Lower lobe of right lung (tissue), 2 donors: ENCODE measurements at regions not wholly inside any gene's neighbourhood (a gene's known extent, or its start where the extent isn't known, plus 50 kb on each side); places are given as distances from the start of the nearest gene placed in this dataset.

Source experiments
- ATAC-seq, 2 donors: fragments of 200-7000 bp; cut with Tn5 transposase; one replicate each; pipeline ENCODE4 v1.9.1; 2020 to 2022; ENCODE audit warnings: mild to moderate bottlenecking in 2 of 2, moderate library complexity in 2 of 2
- DNase-seq: peaks from one replicate; pipeline ENCODE4 v3.0.0-alpha.2; 2020
- H3K27ac ChIP-seq: fragments of 200-600 bp; one replicate; pipeline ENCODE4 v1.8.0; 2022
- H3K27me3 ChIP-seq: fragments of 200-600 bp; one replicate; pipeline ENCODE4 v1.8.0; 2022; ENCODE audit warnings: low read depth
- H3K36me3 ChIP-seq: fragments of 200-600 bp; one replicate; pipeline ENCODE4 v1.8.0; 2022; ENCODE audit warnings: mild to moderate bottlenecking
- H3K4me1 ChIP-seq: fragments of 200-600 bp; one replicate; pipeline ENCODE4 v1.8.0; 2022
- H3K4me3 ChIP-seq: fragments of 200-600 bp; one replicate; pipeline ENCODE4 v1.8.0; 2022; ENCODE audit warnings: mild to moderate bottlenecking
- H3K9me3 ChIP-seq: fragments of 200-600 bp; one replicate; pipeline ENCODE4 v1.8.0; 2022
- CTCF ChIP-seq: fragments of 200-600 bp; IDR thresholded peaks from one replicate; pipeline ENCODE4 v1.8.0; 2022; ENCODE audit warnings: antibody characterized with exemption, mild to moderate bottlenecking
- intact Hi-C: fragments of 100-400 bp; cut with DNase I; formaldehyde crosslinking; loops from one replicate; pipeline ENCODE4 v1.11.0; 2022
- donor health status: DM: no; HTN: yes; CAD: no; lungs with severe emphysema.

DNA sequence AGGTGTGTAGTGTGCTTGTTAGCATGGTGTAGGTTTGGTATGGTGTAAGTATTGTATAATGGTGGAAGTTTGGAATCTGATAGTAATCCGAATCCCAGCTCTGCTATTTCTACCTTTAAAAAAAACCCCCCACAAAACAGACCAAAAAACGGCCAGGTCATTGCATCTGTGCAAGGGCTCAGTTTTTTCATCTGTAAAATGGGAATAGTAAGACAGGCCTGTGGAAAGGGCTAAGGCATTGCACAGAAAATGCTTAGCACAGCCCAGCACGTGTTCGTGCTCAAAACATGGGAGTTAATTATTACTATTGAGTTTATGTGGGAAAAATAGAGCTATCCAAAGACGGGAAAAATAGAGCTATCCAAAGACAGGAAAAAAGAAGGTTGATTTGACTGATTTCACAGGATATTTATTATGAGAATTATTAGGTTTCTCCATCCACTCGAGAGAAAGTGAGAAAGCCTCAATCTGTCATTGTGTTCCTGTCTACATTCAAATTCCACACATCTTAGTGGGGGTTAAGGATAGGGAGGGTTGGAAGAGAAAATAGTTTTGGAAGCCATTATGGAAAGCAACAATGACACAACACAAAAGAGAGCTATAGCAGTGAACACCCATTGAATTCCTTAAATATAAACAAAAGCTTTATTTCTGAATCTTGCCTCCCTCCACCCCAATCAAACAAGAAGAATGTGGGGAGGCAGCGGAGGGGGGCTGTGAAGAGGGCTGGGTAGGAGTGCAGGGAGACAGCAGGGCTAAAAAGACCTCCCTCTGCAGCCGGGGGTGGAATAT lies 126.8 kb upstream of the MAX start:
- TF ChIP-seq CTCF, result no peak
- peaks cover 54% of the 10 kb centered on the region for H3K4me1 ChIP-seq
- intact Hi-C loops, result no loop called here
- peak overlapping the region; percentile 52 for H3K4me3 ChIP-seq
- no peak for DNase-seq
- peak overlapping the region; percentile 90 for H3K27ac ChIP-seq
- H3K36me3 ChIP-seq, result no peaks in the 10 kb centered on the region
- ATAC-seq, result no peak
- H3K27me3 ChIP-seq, result no peaks in the 10 kb centered on the region
- H3K9me3 ChIP-seq, result no peaks in the 10 kb centered on the region

DNA sequence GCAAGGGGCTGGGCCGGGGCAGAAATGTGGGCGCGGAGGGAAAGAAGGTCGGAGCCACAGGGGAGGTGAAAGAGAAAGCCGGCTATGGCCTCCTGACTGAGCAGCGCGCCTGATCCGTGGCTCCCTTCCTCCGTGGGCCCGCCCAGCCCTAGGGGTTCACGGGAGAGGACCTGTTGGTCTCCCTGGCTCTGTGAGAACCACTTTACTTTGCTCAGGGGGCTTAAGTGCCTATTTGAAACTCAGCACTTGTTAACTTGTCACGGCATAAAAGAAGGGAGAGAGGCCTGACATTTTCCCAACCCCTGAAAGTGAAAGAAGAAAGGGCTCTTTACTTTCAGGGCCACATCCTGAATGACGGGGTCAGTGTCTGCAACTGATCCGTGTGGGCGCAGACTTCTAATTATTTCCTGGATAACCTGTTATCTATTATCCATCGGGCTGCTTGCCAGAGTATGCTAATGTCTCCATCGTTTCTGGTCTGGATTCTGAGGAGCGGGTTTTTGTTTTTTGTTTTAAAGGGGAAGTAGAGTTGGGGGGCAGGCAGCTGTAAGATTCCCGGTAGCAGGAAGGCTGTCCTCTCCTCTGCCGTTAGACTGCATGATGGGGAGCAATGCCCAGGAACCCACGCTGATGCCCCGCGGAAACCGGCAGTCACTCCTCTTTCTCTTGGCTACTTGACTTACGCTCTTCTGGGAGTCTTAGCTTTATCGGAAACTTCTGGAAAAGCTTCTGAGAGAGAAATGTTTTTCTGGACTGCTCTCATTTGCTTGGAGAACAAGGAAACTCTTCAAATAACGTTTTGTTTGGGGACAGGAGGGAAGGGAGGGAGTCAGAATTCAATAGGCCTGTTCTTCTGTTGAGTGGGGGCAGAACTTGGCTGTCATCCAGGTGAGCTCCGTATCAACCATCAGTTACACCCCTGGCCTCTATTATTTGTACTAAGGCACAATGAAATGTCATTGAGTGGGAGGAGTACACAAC lies 127.7 kb upstream of the MAX start:
- peak overlapping the region; percentile 90 for H3K27ac ChIP-seq
- peaks cover 47% of the 10 kb centered on the region for H3K4me1 ChIP-seq
- no peaks in the 10 kb centered on the region for H3K9me3 ChIP-seq
- DNase-seq, result peak; percentile 78
- H3K36me3 ChIP-seq, result no peaks in the 10 kb centered on the region
- H3K4me3 ChIP-seq, result peak overlapping the region; percentile 52
- no peaks in the 10 kb centered on the region for H3K27me3 ChIP-seq
- intact Hi-C loops, result no loop called here
- ATAC-seq, result peak; percentile 84 to 87
- no peak for TF ChIP-seq CTCF

GRCh38 chr14:65231286-65231980 lies 129.1 kb upstream of the MAX start:
- H3K27ac ChIP-seq, result peak overlapping the region; percentile 67
- no peaks in the 10 kb centered on the region for H3K27me3 ChIP-seq
- TF ChIP-seq CTCF, result no peak
- H3K36me3 ChIP-seq, result no peaks in the 10 kb centered on the region
- no peaks in the 10 kb centered on the region for H3K9me3 ChIP-seq
- H3K4me3 ChIP-seq, result no peak overlapping the region
- H3K4me1 ChIP-seq, result peaks cover 42% of the 10 kb centered on the region
- DNase-seq, result no peak
- peak in 1 of 2 donors; percentile 9 for ATAC-seq
- intact Hi-C loops, result no loop called here

- Histone ChIP-seq H3K4me3 (no peak overlapping the region), H3K9me3 (no peaks in the 10 kb centered on the region), H3K36me3 (no peaks in the 10 kb centered on the region), H3K27ac (no peak overlapping the region), H3K4me1 (peaks cover 22% of the 10 kb centered on the region), H3K27me3 (no peaks in the 10 kb centered on the region)
- TF ChIP-seq CTCF, result no peak
- intact Hi-C loops, result no loop called here
- ATAC-seq (no peak), DNase-seq (no peak)
Observed at GRCh38 chr14:65234752-65235361, 132.5 kb upstream of the MAX start.
